Stimulated activated CD4-positive, alpha-beta T cell treated with anti-CD3 and anti-CD28 coated beads, Interleukin-1b, Interleukin-23, amount 100 ng/mL, for 4 hours (primary cell): ENCODE measurements at regions not wholly inside any gene's neighbourhood (a gene's known extent, or its start where the extent isn't known, plus 50 kb on each side); places are given as distances from the start of the nearest gene placed in this dataset.

Experiments used
- DNase-seq, 2 donors: peaks; one replicate each; pipeline ENCODE4 v3.0.0-alpha.2; 2020; ENCODE audit warnings: low read depth in 2 of 2

GRCh38 chr7:52150952-52151351 is 834.3 kb upstream of the COBL start:
- no peak for DNase-seq

GRCh38 chr7:52146871-52147634 is 830.4 kb upstream of the COBL start:
- DNase-seq, result no peak

GRCh38 chr7:52143219-52143618 is 826.6 kb upstream of the COBL start:
- DNase-seq, result no peak

GRCh38 chr7:52140851-52141250 is 824.2 kb upstream of the COBL start:
- DNase-seq, result no peak

GRCh38 chr7:52135403-52135802 is 818.8 kb upstream of the COBL start:
- DNase-seq, result no peak

GRCh38 chr7:52129278-52129677 is 812.7 kb upstream of the COBL start:
- DNase-seq, result no peak

GRCh38 chr7:52120912-52121311 is 804.3 kb upstream of the COBL start:
- no peak for DNase-seq

GRCh38 chr7:52119537-52119936 is 802.9 kb upstream of the COBL start:
- DNase-seq, result no peak

GRCh38 chr7:52114509-52114908 is 797.9 kb upstream of the COBL start:
- no peak for DNase-seq

- no peak for DNase-seq
Observed at GRCh38 chr7:52114056-52114455, 797.4 kb upstream of the COBL start.

GRCh38 chr7:52107355-52107754 is 790.7 kb upstream of the COBL start:
- no peak for DNase-seq

- DNase-seq, result no peak
Observed at GRCh38 chr7:52095861-52096260, 779.3 kb upstream of the COBL start.

GRCh38 chr7:52091996-52092395 is 775.4 kb upstream of the COBL start:
- DNase-seq, result no peak

- no peak for DNase-seq
Observed at GRCh38 chr7:52091101-52091500, 774.5 kb upstream of the COBL start.

GRCh38 chr7:52088008-52088901 is 771.6 kb upstream of the COBL start:
- no peak for DNase-seq

GRCh38 chr7:52085610-52086009 is 769.0 kb upstream of the COBL start:
- DNase-seq, result no peak

- DNase-seq, result no peak
Observed at GRCh38 chr7:52080493-52080892, 763.9 kb upstream of the COBL start.

- DNase-seq, result no peak
Observed at GRCh38 chr7:52079726-52080125, 763.1 kb upstream of the COBL start.

- no peak for DNase-seq
Observed at GRCh38 chr7:52077571-52077970, 761.0 kb upstream of the COBL start.

GRCh38 chr7:52074912-52075311 is 758.3 kb upstream of the COBL start:
- DNase-seq, result no peak

- DNase-seq, result no peak
Observed at GRCh38 chr7:52074071-52074470, 757.5 kb upstream of the COBL start.

GRCh38 chr7:52071744-52072143 is 755.1 kb upstream of the COBL start:
- DNase-seq, result no peak

- DNase-seq, result no peak
Observed at GRCh38 chr7:52064493-52064892, 747.9 kb upstream of the COBL start.
